Thyroid gland (tissue), 4 donors: ENCODE measurements at regions not wholly inside any gene's neighbourhood (a gene's known extent, or its start where the extent isn't known, plus 50 kb on each side); places are given as distances from the start of the nearest gene placed in this dataset.

ENCODE experiments used
- CTCF ChIP-seq, 6 experiments: fragments of 200-600 bp in 3 of 6; fragments of 450-650 bp in 3 of 6; sonication (generic) in 3 of 6; IDR thresholded peaks; one replicate each; pipeline ENCODE4 v1.5.1; 2016 to 2019; ENCODE audit warnings: antibody characterized with exemption in 6 of 6, mild to moderate bottlenecking in 2 of 6, inconsistent platforms in 1 of 6, moderate library complexity in 1 of 6
- POLR2A ChIP-seq, 2 donors: fragments of 450-650 bp; IDR thresholded peaks; one replicate each; pipeline ENCODE4 v1.6.1; 2017; ENCODE audit warnings: antibody characterized with exemption in 2 of 2, mild to moderate bottlenecking in 2 of 2, moderate library complexity in 1 of 2

GRCh38 chr1:164440232-164440631 lies 118.8 kb upstream of the PBX1 start:
- TF ChIP-seq CTCF (IDR thresholded peaks at IDR 0.05) (peak; percentile 25 to 99 (median 76)), POLR2A (IDR thresholded peaks at IDR 0.05) (no peak)
